ENCODE measurements at regions not wholly inside any gene's neighbourhood (a gene's known extent, or its start where the extent isn't known, plus 50 kb on each side); places are given as distances from the start of the nearest gene placed in this dataset.

GRCh38 chr6:165937564-165938358 is 229.9 kb downstream of the TBXT start:
- H3K4me3 Mint-ChIP-seq, result no peak overlapping the region
- peaks cover 35% of the 10 kb centered on the region for H3K9me3 Mint-ChIP-seq
- ChIA-PET POLR2A (no interaction called here), CTCF (no interaction called here)
- H3K4me1 Mint-ChIP-seq, result no peaks in the 10 kb centered on the region
- no peak overlapping the region for H3K27ac Mint-ChIP-seq
- TF ChIP-seq ZNF425 (CRISPR knock-in tag; conservative IDR thresholded peaks at IDR 0.05) (no peak), AR (CRISPR knock-in tag; IDR thresholded peaks at IDR 0.05) (no peak)
- DNase-seq (ENCODE audit: low spot score) (no peak), ATAC-seq (no peak)
- peaks cover 4% of the 10 kb centered on the region for H3K27me3 Mint-ChIP-seq (ENCODE audit: low read depth)
- no peaks in the 10 kb centered on the region for H3K36me3 Mint-ChIP-seq

- ChIA-PET POLR2A (no interaction called here), CTCF (no interaction called here)
- Mint-ChIP-seq H3K4me3 (no peak overlapping the region), H3K9me3 (peaks cover 25% of the 10 kb centered on the region), H3K27ac (no peak overlapping the region), H3K4me1 (no peaks in the 10 kb centered on the region), H3K36me3 (no peaks in the 10 kb centered on the region), H3K27me3 (ENCODE audit: low read depth) (peaks cover 4% of the 10 kb centered on the region)
- ATAC-seq, result no peak
- DNase-seq (ENCODE audit: low spot score), result no peak
- TF ChIP-seq E2F1 (CRISPR knock-in tag; IDR thresholded peaks at IDR 0.05) (no peak), ZNF425 (CRISPR knock-in tag; conservative IDR thresholded peaks at IDR 0.05) (no peak), IRF2 (CRISPR knock-in tag; IDR thresholded peaks at IDR 0.05; ENCODE audit: borderline replicate concordance, low read depth) (no peak), MYBL2 (CRISPR knock-in tag; IDR thresholded peaks at IDR 0.05) (no peak), ZNF281 (CRISPR knock-in tag; IDR thresholded peaks at IDR 0.05) (no peak), PRDM15 (CRISPR knock-in tag; IDR thresholded peaks at IDR 0.05) (no peak), ZNF671 (CRISPR knock-in tag; IDR thresholded peaks at IDR 0.05) (no peak), ATF2 (CRISPR knock-in tag; IDR thresholded peaks at IDR 0.05; ENCODE audit: borderline replicate concordance, low read depth) (no peak), GABPB1 (CRISPR knock-in tag; IDR thresholded peaks at IDR 0.05) (no peak), ZNF423 (CRISPR knock-in tag; IDR thresholded peaks at IDR 0.05) (no peak), PREB (CRISPR knock-in tag; IDR thresholded peaks at IDR 0.05; ENCODE audit: borderline replicate concordance) (no peak), TCF7 (CRISPR knock-in tag; IDR thresholded peaks at IDR 0.05; ENCODE audit: low read depth) (no peak), USF1 (CRISPR knock-in tag; IDR thresholded peaks at IDR 0.05) (no peak)
These were observed 231.0 kb downstream of the TBXT start for GRCh38 chr6:165936660-165937059.
